D721Med (cell line): ENCODE measurements at regions not wholly inside any gene's neighbourhood (a gene's known extent, or its start where the extent isn't known, plus 50 kb on each side); places are given as distances from the start of the nearest gene placed in this dataset.
A peak's percentile ranks its signal among the peaks of the same experiment; 100 is the strongest.

ENCODE experiments used
- DNase-seq: peaks from one replicate; pipeline ENCODE4 v3.0.0; 2011; ENCODE audit warnings: low spot score; ENCODE audit not compliant: insufficient read length
- FAIRE-seq: peaks from 2 replicates; lab custom pipeline; 2011; peaks lifted over from hg19 to GRCh38; lab: Jason Lieb, UNC
- TF ChIP-seq, protein P1 (sequence below): IDR thresholded peaks from 2 replicates; pipeline ENCODE4 v1.5.1; 2012; ENCODE audit warnings: mild to moderate bottlenecking, control low read depth; ENCODE audit not compliant: insufficient read depth; ENCODE audit errors: missing control alignments

DNA sequence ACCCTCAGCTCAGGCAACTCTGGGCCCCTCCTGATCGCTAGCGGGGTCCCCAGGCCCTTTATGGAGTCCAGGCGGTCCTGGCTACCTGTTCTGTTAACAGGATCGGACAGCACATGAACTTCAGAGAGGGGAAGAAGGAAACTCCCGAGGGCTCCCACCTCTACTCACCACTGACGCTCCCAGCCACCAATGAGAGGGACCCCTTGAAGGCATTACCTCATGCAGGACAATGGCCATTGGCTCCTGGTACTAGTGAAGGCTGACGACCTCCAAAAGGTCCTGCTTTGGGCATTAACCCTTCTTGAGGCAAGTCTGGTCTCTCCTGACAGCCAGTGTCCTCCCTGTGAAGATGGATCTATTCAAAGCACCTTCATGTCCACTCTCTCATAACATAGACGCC, 71.5 kb upstream of the LMO1 start:
- DNase-seq, result no peak
- no peak for FAIRE-seq
- TF ChIP-seq, protein P1, sequence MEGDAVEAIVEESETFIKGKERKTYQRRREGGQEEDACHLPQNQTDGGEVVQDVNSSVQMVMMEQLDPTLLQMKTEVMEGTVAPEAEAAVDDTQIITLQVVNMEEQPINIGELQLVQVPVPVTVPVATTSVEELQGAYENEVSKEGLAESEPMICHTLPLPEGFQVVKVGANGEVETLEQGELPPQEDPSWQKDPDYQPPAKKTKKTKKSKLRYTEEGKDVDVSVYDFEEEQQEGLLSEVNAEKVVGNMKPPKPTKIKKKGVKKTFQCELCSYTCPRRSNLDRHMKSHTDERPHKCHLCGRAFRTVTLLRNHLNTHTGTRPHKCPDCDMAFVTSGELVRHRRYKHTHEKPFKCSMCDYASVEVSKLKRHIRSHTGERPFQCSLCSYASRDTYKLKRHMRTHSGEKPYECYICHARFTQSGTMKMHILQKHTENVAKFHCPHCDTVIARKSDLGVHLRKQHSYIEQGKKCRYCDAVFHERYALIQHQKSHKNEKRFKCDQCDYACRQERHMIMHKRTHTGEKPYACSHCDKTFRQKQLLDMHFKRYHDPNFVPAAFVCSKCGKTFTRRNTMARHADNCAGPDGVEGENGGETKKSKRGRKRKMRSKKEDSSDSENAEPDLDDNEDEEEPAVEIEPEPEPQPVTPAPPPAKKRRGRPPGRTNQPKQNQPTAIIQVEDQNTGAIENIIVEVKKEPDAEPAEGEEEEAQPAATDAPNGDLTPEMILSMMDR, result no peak

DNA sequence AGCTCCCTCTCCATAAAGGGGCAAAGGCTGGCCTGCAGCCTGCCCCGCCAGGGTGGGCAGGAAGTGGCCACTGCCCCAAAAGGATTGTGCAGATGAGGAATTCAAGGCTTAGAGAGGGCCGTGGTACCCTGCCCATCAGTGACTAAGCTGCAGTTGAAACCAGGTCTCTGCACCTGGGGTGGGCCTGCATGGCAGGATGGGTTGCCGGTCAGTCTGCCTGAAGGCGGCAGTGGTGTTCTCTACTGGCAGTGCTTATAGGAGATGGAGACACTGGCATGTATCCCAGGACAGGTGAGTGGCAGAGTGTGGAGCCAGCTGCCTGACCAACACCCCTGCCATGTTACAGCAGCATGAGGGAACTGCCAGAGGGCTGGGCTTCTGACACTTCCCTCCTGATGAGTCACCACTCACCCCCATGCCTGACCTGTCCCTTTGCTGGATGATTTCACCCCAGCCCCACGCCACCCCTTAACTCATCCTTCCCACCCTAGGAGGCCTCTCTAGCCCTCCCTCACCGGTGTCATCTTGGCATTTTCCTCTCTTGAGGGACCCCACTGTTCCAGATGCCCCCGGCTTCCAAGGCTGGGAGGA, 70.2 kb upstream of the LMO1 start:
- no peak for DNase-seq
- FAIRE-seq, result no peak
- TF ChIP-seq, protein P1, result peak; percentile 33

DNA sequence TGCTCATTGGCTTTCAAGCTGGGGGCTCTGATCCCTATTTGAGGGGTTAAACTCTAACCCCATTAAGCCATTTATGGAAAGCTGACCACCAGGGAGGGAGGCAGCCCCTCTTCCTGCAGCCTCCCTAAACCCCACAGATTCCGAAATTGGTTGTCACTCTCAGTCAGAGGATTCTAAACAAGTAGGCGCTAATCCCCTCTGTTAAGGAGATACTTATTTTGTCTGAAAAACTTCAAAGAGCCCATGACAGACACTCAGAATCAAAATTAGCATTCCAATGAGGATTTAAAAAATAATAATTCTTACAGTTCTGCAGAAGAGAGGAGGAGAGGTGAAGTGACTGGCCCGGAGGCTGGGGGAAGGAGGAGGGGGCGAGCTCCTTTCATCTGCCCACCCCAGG, 69.7 kb upstream of the LMO1 start:
- FAIRE-seq, result no peak
- TF ChIP-seq, protein P1, result no peak
- no peak for DNase-seq

DNA sequence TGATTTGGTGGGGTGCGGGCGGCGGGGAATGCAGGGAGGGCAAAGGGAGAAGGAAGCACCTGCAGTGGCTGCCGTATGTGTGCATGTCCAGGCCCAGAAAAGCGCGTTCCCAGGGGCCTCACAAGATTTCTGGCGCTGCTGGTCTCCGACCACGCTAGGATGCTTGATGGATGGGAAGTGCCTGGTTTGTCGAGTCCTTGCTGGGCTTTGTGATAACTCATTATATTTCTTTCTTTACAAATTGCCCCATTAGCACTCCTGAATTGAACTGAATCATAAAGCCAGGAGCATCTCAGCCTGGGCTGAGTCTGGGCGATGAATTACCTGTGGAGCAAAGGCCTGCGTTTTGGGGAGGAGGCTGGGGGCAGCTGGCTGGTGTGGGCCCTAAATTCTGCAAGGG, 69.2 kb upstream of the LMO1 start:
- FAIRE-seq, result no peak
- TF ChIP-seq, protein P1, result no peak
- DNase-seq, result no peak

DNA sequence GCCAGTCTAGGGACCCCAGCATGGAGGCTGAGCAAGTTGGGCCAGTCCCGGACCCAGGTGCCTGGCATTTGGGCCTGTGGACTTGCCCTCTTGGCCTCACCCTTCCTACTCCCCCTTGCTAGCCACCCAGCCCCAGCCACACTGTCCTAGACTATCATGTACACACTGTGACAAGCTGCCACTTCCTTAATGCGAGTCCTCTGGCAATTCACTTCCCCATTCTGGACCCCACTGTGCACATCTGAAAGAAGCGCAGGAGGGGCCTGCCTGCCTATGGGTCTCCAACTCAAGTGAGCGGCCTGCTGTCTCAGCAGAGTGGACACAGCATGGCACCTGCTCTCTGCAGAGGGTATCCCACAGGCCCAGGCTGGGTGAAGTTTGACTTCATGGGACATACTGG, 68.5 kb upstream of the LMO1 start:
- DNase-seq (no peak), FAIRE-seq (no peak)
- TF ChIP-seq, protein P1, result no peak

DNA sequence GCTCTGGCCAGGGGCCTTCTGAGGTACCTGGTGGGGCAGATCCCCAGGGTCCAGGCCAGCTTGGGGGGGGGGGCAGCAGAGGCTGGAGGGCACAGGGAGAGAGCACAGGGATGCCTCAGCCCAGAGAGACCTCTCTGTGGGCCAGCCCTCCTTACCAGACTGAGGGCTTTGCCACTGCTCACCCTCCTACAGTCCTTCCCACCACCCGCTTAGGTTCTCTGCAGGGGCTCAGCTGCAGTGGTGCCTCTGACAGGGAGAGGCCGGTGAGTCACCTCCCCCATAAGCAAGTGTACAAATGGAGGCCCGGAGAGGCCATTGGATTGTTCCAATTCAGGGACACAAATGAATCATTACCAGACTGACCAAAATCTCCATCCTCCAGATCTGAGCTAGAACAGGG, 68.1 kb upstream of the LMO1 start:
- FAIRE-seq, result no peak
- TF ChIP-seq, protein P1, result no peak
- DNase-seq, result no peak

DNA sequence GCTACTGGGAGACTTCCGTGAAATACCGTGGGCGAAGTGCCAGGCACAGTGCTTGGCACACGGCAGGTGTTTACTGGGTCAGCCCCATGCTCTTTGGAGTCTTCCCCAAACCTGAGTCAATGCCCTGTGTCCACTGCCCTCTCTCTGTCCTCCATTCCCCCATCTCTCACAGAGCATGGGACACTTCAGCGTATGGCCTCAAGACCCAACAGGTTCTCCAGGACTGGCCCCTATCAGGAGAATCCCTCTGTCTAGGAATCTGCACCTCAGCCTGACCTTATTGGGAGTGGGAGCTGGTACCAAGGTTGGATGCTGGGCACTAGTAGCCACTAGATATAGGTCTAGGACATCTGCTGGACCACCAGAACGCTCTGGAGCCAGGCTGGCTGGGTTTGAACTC, 67.2 kb upstream of the LMO1 start:
- TF ChIP-seq, protein P1, result no peak
- no peak for DNase-seq
- no peak for FAIRE-seq
